Mesendoderm (in vitro differentiated cells): ENCODE measurements at regions not wholly inside any gene's neighbourhood (a gene's known extent, or its start where the extent isn't known, plus 50 kb on each side); places are given as distances from the start of the nearest gene placed in this dataset.

Experiments used
- DNase-seq: peaks from one replicate; pipeline ENCODE4 v3.0.0; 2013
- H2AK5ac ChIP-seq: 2 replicates; pipeline ENCODE4 v1.6.1; 2013; ENCODE audit warnings: low read length, inconsistent platforms
- H2BK120ac ChIP-seq: 2 replicates; pipeline ENCODE4 v1.6.1; 2013; ENCODE audit warnings: low read depth, mild to moderate bottlenecking, low read length, moderate library complexity, mixed read lengths
- H2BK15ac ChIP-seq: replicated peaks from 2 replicates; pipeline ENCODE4 v1.6.1; 2013; ENCODE audit warnings: low read depth, mild to moderate bottlenecking, moderate library complexity
- H2BK5ac ChIP-seq: 2 replicates; pipeline ENCODE4 v1.6.1; 2013; ENCODE audit warnings: low read length, inconsistent platforms
- H3K18ac ChIP-seq: 2 replicates; pipeline ENCODE4 v1.6.1; 2013; ENCODE audit warnings: mild to moderate bottlenecking, low read length, mixed read lengths
- H3K23ac ChIP-seq: one replicate; pipeline ENCODE4 v1.6.1; 2013; ENCODE audit warnings: low read length
- H3K27ac ChIP-seq: 2 replicates; pipeline ENCODE4 v1.5.1; 2013; ENCODE audit warnings: low read depth, mild to moderate bottlenecking, inconsistent platforms, low read length, moderate library complexity
- H3K27me3 ChIP-seq: 2 replicates; pipeline ENCODE4 v1.6.1; 2013; ENCODE audit warnings: low read length, control low read depth, mild to moderate bottlenecking, inconsistent platforms; ENCODE audit not compliant: insufficient read depth, poor library complexity
- H3K36me3 ChIP-seq: 2 replicates; pipeline ENCODE4 v1.6.1; 2013; ENCODE audit warnings: low read length, inconsistent platforms; ENCODE audit not compliant: control insufficient read depth, insufficient read depth
- H3K4ac ChIP-seq: one replicate; pipeline ENCODE4 v1.6.1; 2013; ENCODE audit warnings: low read depth, mild to moderate bottlenecking, low read length, moderate library complexity
- H3K4me1 ChIP-seq: 2 replicates; pipeline ENCODE4 v1.6.1; 2013; ENCODE audit warnings: low read depth, low read length, inconsistent platforms; ENCODE audit not compliant: control insufficient read depth
- H3K4me2 ChIP-seq: 2 replicates; pipeline ENCODE4 v1.6.1; 2013; ENCODE audit warnings: low read length
- H3K4me3 ChIP-seq: 2 replicates; pipeline ENCODE4 v1.5.1; 2013; ENCODE audit warnings: mild to moderate bottlenecking, low read length
- H3K56ac ChIP-seq: one replicate; pipeline ENCODE4 v1.6.1; 2013; ENCODE audit warnings: low read length
- H3K79me1 ChIP-seq: 2 replicates; pipeline ENCODE4 v1.6.1; 2013; ENCODE audit warnings: low read length, inconsistent platforms
- H3K79me2 ChIP-seq: 2 replicates; pipeline ENCODE4 v1.6.1; 2013; ENCODE audit warnings: mild to moderate bottlenecking, low read length; ENCODE audit not compliant: control insufficient read depth, insufficient read depth
- H3K9ac ChIP-seq: 2 replicates; pipeline ENCODE4 v1.6.1; 2013; ENCODE audit warnings: low read length, inconsistent platforms
- H4K5ac ChIP-seq: one replicate; pipeline ENCODE4 v1.6.1; 2013; ENCODE audit warnings: low read length
- H4K8ac ChIP-seq: one replicate; pipeline ENCODE4 v1.6.1; 2013; ENCODE audit warnings: low read depth, mild to moderate bottlenecking, control low read depth, low read length, moderate library complexity
- WGBS: extraction: QIAGEN DNeasy Blood & Tissue Kit; methylation state at CpG from one replicate; pipeline ENCODE4 v1.1.7; 2013; ENCODE audit warnings: low lambda C conversion rate, missing lambda C conversion rate; ENCODE audit not compliant: insufficient coverage; ENCODE audit errors: extremely low coverage; 5-methylcytosine and 5-hydroxymethylcytosine counted together

DNA sequence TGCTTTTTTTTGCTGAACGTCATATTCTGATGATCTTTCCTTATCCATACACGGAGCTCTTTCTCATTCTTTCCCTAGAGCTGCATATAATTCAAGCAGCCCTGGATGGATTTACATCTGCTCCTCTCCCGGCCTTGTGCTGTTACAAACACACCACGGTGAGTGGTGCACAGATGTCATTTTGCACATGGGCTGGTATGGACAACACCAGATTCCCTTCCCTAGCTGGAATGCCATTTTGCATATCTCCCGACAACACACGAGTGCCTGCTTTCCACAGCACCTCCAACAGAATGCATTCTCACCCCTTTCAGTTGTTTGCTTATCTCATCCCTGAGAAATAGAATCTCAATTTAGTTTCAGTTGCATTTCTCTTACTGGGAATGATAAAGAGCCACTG lies 69.5 kb upstream of the AFDN start:
- Histone ChIP-seq H4K8ac (no peak overlapping the region), H3K23ac (no peak overlapping the region), H3K27ac (no peak overlapping the region), H2AK5ac (no peak overlapping the region), H3K4me2 (no peak overlapping the region), H3K4ac (no peak overlapping the region), H3K4me1 (peaks cover 4% of the 10 kb centered on the region), H3K79me1 (no peaks in the 10 kb centered on the region), H3K18ac (no peak overlapping the region), H3K27me3 (no peaks in the 10 kb centered on the region), H3K56ac (no peak overlapping the region), H2BK15ac (no peak overlapping the region), H2BK5ac (no peak overlapping the region), H3K4me3 (no peak overlapping the region), H3K79me2 (no peaks in the 10 kb centered on the region), H2BK120ac (no peak overlapping the region), H3K36me3 (no peaks in the 10 kb centered on the region), H4K5ac (no peak overlapping the region), H3K9ac (no peak overlapping the region)
- DNase-seq = peak; percentile 57
- no CpG with 5 or more reads among the region's 6 CpGs for WGBS

DNA sequence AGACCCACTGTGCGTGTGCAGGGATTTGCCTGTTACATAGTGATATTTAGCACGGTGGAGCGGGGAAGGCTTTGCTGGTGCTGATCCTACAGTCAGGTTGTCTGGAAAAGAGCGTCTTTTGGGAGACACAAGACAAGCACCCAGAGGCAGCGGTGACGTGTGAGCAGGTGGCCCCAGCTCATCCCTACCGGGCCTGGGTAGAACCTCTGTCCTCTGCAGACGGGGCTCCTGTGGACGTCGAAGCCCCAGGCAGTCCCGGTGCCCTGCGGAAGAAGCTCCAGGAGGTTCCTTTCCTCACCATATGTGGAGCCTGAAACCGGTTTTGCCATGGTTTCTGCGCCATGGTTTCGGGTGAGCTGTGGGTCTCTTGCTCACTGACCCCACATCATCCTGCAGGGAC lies 68.9 kb upstream of the AFDN start:
- Histone ChIP-seq H3K9ac (no peak overlapping the region), H3K79me2 (no peaks in the 10 kb centered on the region), H3K23ac (no peak overlapping the region), H3K4me2 (no peak overlapping the region), H3K27me3 (no peaks in the 10 kb centered on the region), H3K4me1 (peaks cover 4% of the 10 kb centered on the region), H3K27ac (no peak overlapping the region), H2BK120ac (no peak overlapping the region), H4K5ac (no peak overlapping the region), H2AK5ac (no peak overlapping the region), H3K36me3 (no peaks in the 10 kb centered on the region), H3K4me3 (no peak overlapping the region), H3K18ac (no peak overlapping the region), H4K8ac (no peak overlapping the region), H2BK15ac (no peak overlapping the region), H3K4ac (no peak overlapping the region), H2BK5ac (no peak overlapping the region), H3K56ac (peak overlapping the region; percentile 35), H3K79me1 (no peaks in the 10 kb centered on the region)
- no CpG with 5 or more reads among the region's 15 CpGs for WGBS
- DNase-seq = no peak

- no peak overlapping the region for H3K9ac ChIP-seq
- H2BK15ac ChIP-seq = no peak overlapping the region
- no peak overlapping the region for H4K8ac ChIP-seq
- H2BK5ac ChIP-seq = no peak overlapping the region
- H3K4ac ChIP-seq = no peak overlapping the region
- no peaks in the 10 kb centered on the region for H3K79me2 ChIP-seq
- no peaks in the 10 kb centered on the region for H3K27me3 ChIP-seq
- H3K27ac ChIP-seq = no peak overlapping the region
- no peak overlapping the region for H3K23ac ChIP-seq
- WGBS = no CpG with 5 or more reads among the region's 20 CpGs
- H3K56ac ChIP-seq = no peak overlapping the region
- no peak overlapping the region for H2BK120ac ChIP-seq
- no peak overlapping the region for H4K5ac ChIP-seq
- H3K18ac ChIP-seq = no peak overlapping the region
- no peak overlapping the region for H3K4me3 ChIP-seq
- no peaks in the 10 kb centered on the region for H3K79me1 ChIP-seq
- H3K4me2 ChIP-seq = no peak overlapping the region
- no peaks in the 10 kb centered on the region for H3K36me3 ChIP-seq
- H2AK5ac ChIP-seq = no peak overlapping the region
- H3K4me1 ChIP-seq = peaks cover 4% of the 10 kb centered on the region
- DNase-seq = no peak
Measured at GRCh38 chr6:167758309-167759023, 68.2 kb upstream of the AFDN start.

DNA sequence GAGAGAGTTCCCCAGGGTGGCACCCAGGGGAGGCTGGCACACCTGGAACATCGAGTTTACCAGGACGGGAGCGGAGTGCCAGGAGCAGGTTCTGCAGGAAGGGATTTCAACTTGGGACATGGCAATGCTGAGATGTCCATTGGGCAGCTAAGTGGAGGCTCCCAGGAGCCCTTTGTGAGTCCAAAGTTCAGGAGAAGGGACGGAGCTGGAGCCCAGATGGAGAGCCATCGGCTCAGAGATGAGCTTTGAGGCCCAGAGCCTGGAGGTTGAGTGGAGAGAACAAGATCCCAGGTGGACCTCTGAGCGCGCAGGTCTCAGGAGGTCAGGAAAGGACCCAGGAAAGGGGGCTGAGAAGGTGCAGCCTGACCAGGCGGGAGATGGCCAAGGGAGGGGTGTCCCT lies 67.5 kb upstream of the AFDN start:
- peaks cover 4% of the 10 kb centered on the region for H3K4me1 ChIP-seq
- WGBS = no CpG with 5 or more reads among the region's 8 CpGs
- H4K5ac ChIP-seq = no peak overlapping the region
- H3K56ac ChIP-seq = no peak overlapping the region
- H2AK5ac ChIP-seq = no peak overlapping the region
- no peaks in the 10 kb centered on the region for H3K79me2 ChIP-seq
- H3K4me2 ChIP-seq = no peak overlapping the region
- no peak overlapping the region for H2BK120ac ChIP-seq
- H2BK5ac ChIP-seq = no peak overlapping the region
- H3K4ac ChIP-seq = no peak overlapping the region
- no peak overlapping the region for H4K8ac ChIP-seq
- H3K27ac ChIP-seq = no peak overlapping the region
- no peak overlapping the region for H3K4me3 ChIP-seq
- peak overlapping the region; percentile 17 for H3K23ac ChIP-seq
- no peaks in the 10 kb centered on the region for H3K36me3 ChIP-seq
- no peaks in the 10 kb centered on the region for H3K79me1 ChIP-seq
- no peak for DNase-seq
- no peak overlapping the region for H2BK15ac ChIP-seq
- no peak overlapping the region for H3K18ac ChIP-seq
- H3K27me3 ChIP-seq = no peaks in the 10 kb centered on the region
- H3K9ac ChIP-seq = no peak overlapping the region

DNA sequence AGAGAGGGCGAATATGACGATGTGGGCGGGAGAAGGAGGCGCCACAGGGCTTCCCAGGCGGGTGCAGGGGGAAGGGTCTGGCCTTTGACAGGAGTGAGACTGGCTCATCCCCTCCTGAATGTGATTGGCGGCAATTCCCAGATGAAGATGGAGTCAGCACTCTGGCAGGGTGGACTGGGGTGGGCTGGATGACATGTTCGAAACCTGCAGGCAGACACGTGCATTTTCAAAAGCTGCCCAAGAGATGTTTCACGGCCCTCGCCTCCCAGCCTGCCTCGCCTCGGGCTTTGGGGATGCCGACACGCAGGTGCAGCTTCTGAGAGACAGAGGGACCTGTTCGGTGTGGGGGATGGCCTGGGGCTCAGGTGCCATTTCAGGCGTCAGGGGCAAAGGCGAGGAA lies 66.8 kb upstream of the AFDN start:
- Histone ChIP-seq H3K4me1 (peaks cover 4% of the 10 kb centered on the region), H2BK120ac (no peak overlapping the region), H3K23ac (no peak overlapping the region), H3K27me3 (no peaks in the 10 kb centered on the region), H3K4ac (no peak overlapping the region), H3K79me2 (no peaks in the 10 kb centered on the region), H3K4me3 (no peak overlapping the region), H3K9ac (no peak overlapping the region), H3K56ac (no peak overlapping the region), H3K79me1 (no peaks in the 10 kb centered on the region), H3K36me3 (no peaks in the 10 kb centered on the region), H3K27ac (no peak overlapping the region), H3K4me2 (no peak overlapping the region), H4K5ac (no peak overlapping the region), H2BK15ac (no peak overlapping the region), H2AK5ac (no peak overlapping the region), H2BK5ac (no peak overlapping the region), H4K8ac (no peak overlapping the region), H3K18ac (no peak overlapping the region)
- WGBS = no CpG with 5 or more reads among the region's 17 CpGs
- DNase-seq = no peak
